AG04449 (cell line): ENCODE measurements at regions not wholly inside any gene's neighbourhood (a gene's known extent, or its start where the extent isn't known, plus 50 kb on each side); places are given as distances from the start of the nearest gene placed in this dataset.
"Not testable (repeated sequence)": the region's sequence is repeated elsewhere in the genome, so short reads cannot be mapped to it uniquely, and the experiment has no call there.

Experiments used
- CTCF ChIA-PET: fragments of 350-600 bp; formaldehyde crosslinking; extraction: SDS; loops from one replicate; lab custom pipeline; 2021; ENCODE audit warnings: antibody characterized with exemption; lab: Yijun Ruan, JAX
- POLR2A ChIA-PET: fragments of 400-600, 350-600 bp; formaldehyde crosslinking; extraction: SDS; loops from one replicate; lab custom pipeline; 2020; ENCODE audit warnings: antibody characterized with exemption, inconsistent platforms; lab: Yijun Ruan, JAX
- DNase-seq: peaks from one replicate; pipeline ENCODE4 v3.0.0-alpha.2; 2010; ENCODE audit warnings: low read depth, low spot score
- H3K4me3 ChIP-seq: 2 replicates; pipeline ENCODE4 v1.5.1; 2011; ENCODE audit warnings: low read depth, mild to moderate bottlenecking, control low read depth, low read length
- TF ChIP-seq, protein P1 (sequence below): IDR thresholded peaks from one replicate; pipeline ENCODE4 v1.5.1; 2011; ENCODE audit warnings: mild to moderate bottlenecking, moderate library complexity, low read length, control low read depth, inconsistent platforms; ENCODE audit not compliant: insufficient read depth; ENCODE audit errors: missing control alignments

DNA sequence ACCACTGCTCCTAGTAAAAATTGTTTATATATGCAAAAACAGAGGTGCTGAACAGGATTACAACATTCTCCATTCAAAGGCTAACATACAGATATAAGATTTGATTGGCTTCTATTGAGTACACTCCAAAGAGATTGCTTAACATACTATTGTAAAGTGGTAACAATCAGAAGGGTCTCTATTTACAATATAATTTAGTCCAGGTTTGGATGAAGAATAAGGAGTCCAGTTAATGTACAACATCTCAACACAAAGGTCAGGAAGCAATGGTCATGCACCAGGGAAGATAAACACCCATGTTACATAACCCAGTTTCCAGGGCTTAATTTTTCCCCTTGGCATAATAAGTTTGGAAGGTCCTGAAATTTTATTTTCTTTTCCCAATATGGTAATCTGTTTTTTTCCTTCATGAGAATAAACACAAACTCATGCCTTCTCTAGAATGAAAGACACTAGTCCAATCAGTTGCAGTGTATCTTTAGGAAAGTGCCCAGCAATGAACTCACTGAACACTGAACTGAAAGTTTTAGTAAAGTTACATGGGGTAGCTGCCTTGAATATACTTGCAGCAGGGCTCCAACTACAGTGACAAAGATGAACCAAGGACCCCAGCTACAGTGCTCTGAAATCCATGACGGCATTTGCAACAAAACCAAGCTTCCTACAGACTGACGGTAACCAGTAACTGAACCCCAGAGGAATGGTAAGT lies 255.3 kb upstream of the GJE1 start:
- POLR2A ChIA-PET, result no interaction called here
- no peak for DNase-seq
- TF ChIP-seq, protein P1, sequence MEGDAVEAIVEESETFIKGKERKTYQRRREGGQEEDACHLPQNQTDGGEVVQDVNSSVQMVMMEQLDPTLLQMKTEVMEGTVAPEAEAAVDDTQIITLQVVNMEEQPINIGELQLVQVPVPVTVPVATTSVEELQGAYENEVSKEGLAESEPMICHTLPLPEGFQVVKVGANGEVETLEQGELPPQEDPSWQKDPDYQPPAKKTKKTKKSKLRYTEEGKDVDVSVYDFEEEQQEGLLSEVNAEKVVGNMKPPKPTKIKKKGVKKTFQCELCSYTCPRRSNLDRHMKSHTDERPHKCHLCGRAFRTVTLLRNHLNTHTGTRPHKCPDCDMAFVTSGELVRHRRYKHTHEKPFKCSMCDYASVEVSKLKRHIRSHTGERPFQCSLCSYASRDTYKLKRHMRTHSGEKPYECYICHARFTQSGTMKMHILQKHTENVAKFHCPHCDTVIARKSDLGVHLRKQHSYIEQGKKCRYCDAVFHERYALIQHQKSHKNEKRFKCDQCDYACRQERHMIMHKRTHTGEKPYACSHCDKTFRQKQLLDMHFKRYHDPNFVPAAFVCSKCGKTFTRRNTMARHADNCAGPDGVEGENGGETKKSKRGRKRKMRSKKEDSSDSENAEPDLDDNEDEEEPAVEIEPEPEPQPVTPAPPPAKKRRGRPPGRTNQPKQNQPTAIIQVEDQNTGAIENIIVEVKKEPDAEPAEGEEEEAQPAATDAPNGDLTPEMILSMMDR, result no peak
- no peak overlapping the region for H3K4me3 ChIP-seq
- CTCF ChIA-PET, result no interaction called here

DNA sequence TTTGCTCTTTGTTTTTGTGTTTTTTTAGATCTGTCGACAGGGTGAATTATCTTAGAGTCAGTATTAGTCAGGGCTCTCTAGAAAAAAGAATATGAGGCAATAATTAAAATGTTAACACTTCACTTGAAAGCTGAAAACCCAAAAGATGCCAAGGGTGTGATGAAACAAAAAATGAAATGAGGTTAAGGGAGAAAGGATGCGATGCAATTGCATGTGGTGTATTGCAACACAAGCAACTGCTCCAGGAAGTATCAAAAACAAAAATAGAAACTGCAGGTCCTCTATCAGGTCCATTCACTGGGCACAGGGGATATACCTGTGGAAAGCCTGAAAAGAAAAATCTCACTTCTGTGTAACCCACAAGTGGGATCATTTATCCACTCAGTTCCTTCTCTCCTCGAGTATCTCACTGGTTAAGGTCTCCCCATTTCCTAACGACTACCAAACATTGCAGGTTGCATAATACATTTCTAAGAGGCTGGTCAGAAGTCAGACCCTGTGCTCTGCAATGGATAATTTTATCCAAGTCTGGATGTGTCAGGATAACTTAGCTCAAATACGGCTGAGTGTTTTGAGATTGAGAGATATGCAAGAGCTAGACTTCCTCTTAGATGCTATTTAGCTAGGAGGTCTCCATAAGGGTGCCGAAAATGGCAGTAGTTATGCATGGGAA lies 257.7 kb upstream of the GJE1 start:
- ChIA-PET CTCF (no interaction called here), POLR2A (no interaction called here)
- no peak overlapping the region for H3K4me3 ChIP-seq
- TF ChIP-seq, protein P1, result no peak
- no peak for DNase-seq

DNA sequence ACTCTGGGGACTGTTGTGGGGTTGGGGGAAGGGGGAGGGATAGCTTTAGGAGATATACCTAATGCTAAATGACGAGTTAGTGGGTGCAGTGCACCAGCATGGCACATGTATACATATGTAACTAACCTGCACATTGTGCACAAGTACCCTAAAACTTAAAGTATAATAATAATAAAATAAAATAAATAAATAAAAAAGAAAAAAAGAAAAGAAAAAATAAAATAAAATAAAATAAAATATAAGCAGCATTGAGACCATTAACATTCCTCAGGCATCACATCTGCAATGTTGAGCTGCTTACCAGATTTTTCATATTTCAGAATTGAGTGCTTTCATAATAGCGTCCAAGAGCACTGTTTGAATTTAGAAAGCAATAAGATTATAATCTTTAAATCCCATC lies 263.2 kb upstream of the GJE1 start:
- CTCF ChIA-PET, DNase-seq, H3K4me3 ChIP-seq, POLR2A ChIA-PET: not testable (repeated sequence)

DNA sequence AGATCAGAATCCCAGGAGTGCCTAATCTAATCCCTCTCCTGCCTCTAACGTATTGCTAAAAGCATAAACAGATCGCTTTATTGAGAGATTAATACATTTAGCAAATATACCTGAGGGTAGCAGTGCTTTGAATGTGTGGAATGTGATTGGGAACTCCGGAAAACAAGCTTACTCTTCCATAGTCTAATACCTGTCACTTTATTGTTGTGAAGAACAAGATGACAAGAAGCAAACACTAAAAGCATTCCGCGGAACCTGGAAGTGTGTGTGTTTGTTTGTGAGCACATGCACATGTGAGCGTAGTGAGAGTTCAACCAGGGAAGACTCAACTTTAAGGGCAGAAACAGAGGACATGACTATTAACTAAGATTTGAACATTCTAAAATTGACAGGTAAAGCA lies 265.0 kb upstream of the GJE1 start:
- POLR2A ChIA-PET, result no interaction called here
- no peak overlapping the region for H3K4me3 ChIP-seq
- CTCF ChIA-PET, result interaction anchor here (0.5 kb wide), 1 partner anchor 179 kb away, joined by 3 read pairs; no protein-coding TSS in a partner anchor
- TF ChIP-seq, protein P1, result no peak
- DNase-seq, result no peak

DNA sequence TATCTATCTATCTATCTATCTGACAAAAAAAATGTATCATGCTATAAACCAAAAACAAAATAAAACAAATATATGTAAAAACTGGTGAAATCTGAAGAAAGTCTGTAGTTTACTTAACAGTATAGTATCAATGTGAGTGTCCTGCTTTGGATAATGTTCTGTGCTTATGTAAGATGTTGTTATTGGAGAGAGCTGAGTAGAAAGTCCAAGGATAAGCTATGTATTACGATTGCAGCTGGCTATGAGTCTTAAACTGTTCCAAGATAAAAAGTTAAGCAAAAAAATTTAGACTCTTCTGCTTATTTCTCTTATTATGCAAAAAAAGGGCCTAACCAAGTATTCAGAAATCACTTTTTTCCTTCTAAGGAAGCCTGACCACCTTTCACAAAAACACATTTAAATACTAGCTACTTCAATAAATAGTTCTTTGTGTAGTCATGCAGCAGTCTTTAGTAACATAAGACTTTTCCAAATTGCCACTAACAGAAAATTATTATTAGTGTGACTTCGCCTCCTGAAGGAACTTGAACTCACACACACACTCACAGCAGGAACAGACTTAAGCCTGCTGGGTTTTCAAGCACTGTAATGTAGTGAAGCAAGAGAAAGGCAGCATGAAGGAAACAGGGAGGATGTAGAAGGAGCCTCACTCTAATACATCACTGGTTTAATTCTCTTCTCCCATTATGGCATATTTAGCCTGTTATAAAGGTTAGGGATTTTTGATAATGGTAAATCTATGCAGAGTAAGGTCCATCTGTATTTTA lies 265.8 kb upstream of the GJE1 start:
- H3K4me3 ChIP-seq, result no peak overlapping the region
- ChIA-PET CTCF (interaction anchor here (0.5 kb wide), 1 partner anchor 180 kb away, joined by 3 read pairs; no protein-coding TSS in a partner anchor), POLR2A (no interaction called here)
- TF ChIP-seq, protein P1, result no peak
- no peak for DNase-seq

DNA sequence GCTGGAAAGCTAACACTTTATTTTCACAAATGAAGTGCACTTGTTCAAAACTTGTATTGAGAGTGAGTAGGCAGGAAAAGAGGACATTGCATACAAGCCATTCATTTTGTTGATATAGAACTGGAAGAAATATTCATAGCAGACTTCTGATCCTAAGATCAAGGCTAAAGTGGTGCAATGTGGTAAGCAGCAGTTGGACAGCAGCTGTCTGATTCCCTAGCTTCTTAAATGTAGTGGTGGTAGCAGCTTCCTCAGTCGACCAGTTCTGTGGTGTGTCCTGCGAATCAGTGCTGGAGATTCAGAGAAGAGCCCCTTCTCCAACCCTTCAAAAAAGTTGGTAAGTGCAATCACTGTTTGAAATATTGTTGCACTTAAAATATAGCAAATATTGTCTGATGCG lies 281.7 kb upstream of the GJE1 start:
- CTCF ChIA-PET, result no interaction called here
- POLR2A ChIA-PET, result interaction anchor here (0.5 kb wide), 1 partner anchor 65 kb away, joined by 3 read pairs; no protein-coding TSS in a partner anchor
- H3K4me3 ChIP-seq, result no peak overlapping the region
- TF ChIP-seq, protein P1, result no peak
- DNase-seq, result no peak
